Loucy (cell line): ENCODE measurements at regions not wholly inside any gene's neighbourhood (a gene's known extent, or its start where the extent isn't known, plus 50 kb on each side); places are given as distances from the start of the nearest gene placed in this dataset.
A peak's percentile ranks its signal among the peaks of the same experiment; 100 is the strongest.

ENCODE experiments used
- H2AFZ ChIP-seq: fragments of 200-600 bp; sonication (generic); 2 replicates; pipeline ENCODE4 v1.6.0; 2016; ENCODE audit warnings: antibody characterized with exemption, mild to moderate bottlenecking, low read length, moderate library complexity
- H3F3A ChIP-seq: fragments of 200-600 bp; 2 replicates; pipeline ENCODE4 v1.6.0; 2016; ENCODE audit warnings: antibody characterized with exemption, low read depth, mild to moderate bottlenecking
- H3K27me3 ChIP-seq: fragments of 200-600 bp; sonication (generic); 2 replicates; pipeline ENCODE4 v1.6.1; 2014; ENCODE audit warnings: low read length, mild to moderate bottlenecking; ENCODE audit not compliant: insufficient read depth, poor library complexity, severe bottlenecking
- H3K36me3 ChIP-seq: fragments of 200-600 bp; sonication (generic); 2 replicates; pipeline ENCODE4 v1.6.1; 2016; ENCODE audit warnings: low read length; ENCODE audit not compliant: insufficient read depth
- H3K4me1 ChIP-seq: fragments of 200-600 bp; sonication (generic); 2 replicates; pipeline ENCODE4 v1.5.1; 2014; ENCODE audit warnings: low read length, mild to moderate bottlenecking; ENCODE audit not compliant: insufficient read depth, poor library complexity, severe bottlenecking
- H3K4me2 ChIP-seq: fragments of 200-600 bp; sonication (generic); 2 replicates; pipeline ENCODE4 v1.6.0; 2014; ENCODE audit warnings: antibody characterized with exemption, low read length, low read depth, mild to moderate bottlenecking; ENCODE audit not compliant: poor library complexity, severe bottlenecking
- H3K4me3 ChIP-seq: fragments of 200-600 bp; sonication (generic); 2 replicates; pipeline ENCODE4 v1.5.1; 2014; ENCODE audit warnings: low read length, mild to moderate bottlenecking, mixed read lengths; ENCODE audit not compliant: poor library complexity, severe bottlenecking
- H3K79me2 ChIP-seq: fragments of 200-600 bp; sonication (generic); 2 replicates; pipeline ENCODE4 v1.6.1; 2014; ENCODE audit warnings: low read length; ENCODE audit not compliant: insufficient read depth
- H3K9ac ChIP-seq: fragments of 200-600 bp; sonication (generic); 2 replicates; pipeline ENCODE4 v1.6.0; 2014; ENCODE audit warnings: mild to moderate bottlenecking, low read depth, low read length, moderate library complexity; ENCODE audit not compliant: poor library complexity, severe bottlenecking
- H3K9me2 ChIP-seq: fragments of 200-600 bp; sonication (generic); replicated peaks from 2 replicates; pipeline ENCODE4 v1.6.1; 2016; ENCODE audit warnings: low read depth, low read length, mixed read lengths
- H3K9me3 ChIP-seq: fragments of 200-600 bp; sonication (generic); 2 replicates; pipeline ENCODE4 v1.6.1; 2014; ENCODE audit warnings: mild to moderate bottlenecking, antibody characterized with exemption, low read length, low read depth; ENCODE audit not compliant: insufficient read depth
- H4K20me1 ChIP-seq: fragments of 200-600 bp; sonication (generic); 2 replicates; pipeline ENCODE4 v1.6.0; 2014; ENCODE audit warnings: antibody characterized with exemption, low read length, mild to moderate bottlenecking; ENCODE audit not compliant: insufficient read depth, poor library complexity, severe bottlenecking
- EZH2phosphoT487 ChIP-seq: fragments of 200-600 bp; IDR thresholded peaks from 2 replicates; pipeline ENCODE4 v1.6.1; 2018; ENCODE audit warnings: antibody characterized with exemption, mild to moderate bottlenecking, moderate library complexity, borderline replicate concordance
- TF ChIP-seq, protein P1 (sequence below): fragments of 200-600 bp; sonication (generic); conservative IDR thresholded peaks from 2 replicates; pipeline ENCODE4 v1.5.1; 2014; ENCODE audit warnings: mild to moderate bottlenecking, antibody characterized with exemption, low read length

DNA sequence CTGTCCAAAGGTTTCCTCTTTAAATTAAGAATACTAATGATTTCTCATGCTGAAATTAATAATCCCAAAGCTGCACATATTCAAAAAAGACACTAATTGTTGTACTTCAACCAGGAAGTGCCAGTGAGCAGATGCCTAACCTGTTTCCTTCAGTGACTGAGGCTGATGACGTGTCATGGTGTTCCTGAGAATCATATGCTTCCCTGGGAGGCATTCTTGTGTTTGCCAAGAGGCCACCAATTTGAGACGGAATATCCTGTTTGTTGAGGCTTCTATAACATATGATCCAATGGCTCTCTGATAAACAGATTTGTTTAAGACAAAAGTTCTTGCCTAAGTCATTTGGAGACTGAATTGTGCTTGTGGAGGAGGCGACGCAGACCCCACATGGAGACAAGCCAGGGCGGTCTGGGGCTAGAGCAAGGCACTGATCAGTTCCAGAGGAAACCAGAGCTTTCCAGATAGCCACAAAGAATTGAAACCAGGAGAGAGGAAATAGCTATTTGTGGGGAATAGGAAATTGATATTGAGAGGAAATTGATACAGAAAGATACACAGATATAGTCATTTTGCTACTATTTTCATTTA, 66.4 kb upstream of the ZNF608 start:
- H3K36me3 ChIP-seq, result no peaks in the 10 kb centered on the region

DNA sequence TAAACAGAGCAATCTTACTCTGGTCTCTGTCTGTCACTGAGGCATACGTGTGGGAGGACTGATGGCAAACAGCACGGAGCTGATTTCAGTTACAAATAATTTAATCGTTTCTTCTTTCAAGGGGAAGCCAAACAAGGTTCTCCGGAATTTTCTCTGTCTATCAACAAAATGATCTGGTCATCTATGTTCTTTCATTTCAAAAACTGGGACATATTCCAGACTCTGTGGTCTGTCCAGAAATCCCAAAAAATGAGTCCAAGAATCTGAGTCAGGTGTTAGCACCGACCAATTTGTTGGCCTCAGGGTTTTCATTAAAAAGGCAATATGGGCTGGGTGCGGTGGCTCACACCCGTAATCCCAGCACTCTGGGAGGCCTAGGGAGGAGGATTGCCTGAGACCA, 69.9 kb upstream of the ZNF608 start:
- no peak overlapping the region for H3K9ac ChIP-seq
- TF ChIP-seq EZH2phosphoT487, result no peak
- TF ChIP-seq, protein P1, sequence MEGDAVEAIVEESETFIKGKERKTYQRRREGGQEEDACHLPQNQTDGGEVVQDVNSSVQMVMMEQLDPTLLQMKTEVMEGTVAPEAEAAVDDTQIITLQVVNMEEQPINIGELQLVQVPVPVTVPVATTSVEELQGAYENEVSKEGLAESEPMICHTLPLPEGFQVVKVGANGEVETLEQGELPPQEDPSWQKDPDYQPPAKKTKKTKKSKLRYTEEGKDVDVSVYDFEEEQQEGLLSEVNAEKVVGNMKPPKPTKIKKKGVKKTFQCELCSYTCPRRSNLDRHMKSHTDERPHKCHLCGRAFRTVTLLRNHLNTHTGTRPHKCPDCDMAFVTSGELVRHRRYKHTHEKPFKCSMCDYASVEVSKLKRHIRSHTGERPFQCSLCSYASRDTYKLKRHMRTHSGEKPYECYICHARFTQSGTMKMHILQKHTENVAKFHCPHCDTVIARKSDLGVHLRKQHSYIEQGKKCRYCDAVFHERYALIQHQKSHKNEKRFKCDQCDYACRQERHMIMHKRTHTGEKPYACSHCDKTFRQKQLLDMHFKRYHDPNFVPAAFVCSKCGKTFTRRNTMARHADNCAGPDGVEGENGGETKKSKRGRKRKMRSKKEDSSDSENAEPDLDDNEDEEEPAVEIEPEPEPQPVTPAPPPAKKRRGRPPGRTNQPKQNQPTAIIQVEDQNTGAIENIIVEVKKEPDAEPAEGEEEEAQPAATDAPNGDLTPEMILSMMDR, result no peak
- H3K27me3 ChIP-seq, result no peaks in the 10 kb centered on the region
- no peaks in the 10 kb centered on the region for H3F3A ChIP-seq
- no peaks in the 10 kb centered on the region for H3K9me3 ChIP-seq
- no peaks in the 10 kb centered on the region for H3K9me2 ChIP-seq
- no peaks in the 10 kb centered on the region for H3K4me1 ChIP-seq
- H3K79me2 ChIP-seq, result no peaks in the 10 kb centered on the region
- no peak overlapping the region for H3K4me3 ChIP-seq
- H4K20me1 ChIP-seq, result no peaks in the 10 kb centered on the region
- H2AFZ ChIP-seq, result no peak overlapping the region
- no peak overlapping the region for H3K4me2 ChIP-seq
- no peaks in the 10 kb centered on the region for H3K36me3 ChIP-seq

More for the DNA sequence above, 66.4 kb upstream of the ZNF608 start:
- H3K27me3 ChIP-seq, result no peaks in the 10 kb centered on the region
- H3K4me2 ChIP-seq, result no peak overlapping the region
- H3K79me2 ChIP-seq, result no peaks in the 10 kb centered on the region
- no peak overlapping the region for H3K9ac ChIP-seq
- TF ChIP-seq EZH2phosphoT487, result no peak
- TF ChIP-seq, protein P1, result no peak
- 0 out of 2 replicates have a peak overlapping the region, but pooled peaks have one; percentile 27 for H2AFZ ChIP-seq
- no peak overlapping the region for H3K4me3 ChIP-seq
- H3K9me3 ChIP-seq, result no peaks in the 10 kb centered on the region
- no peaks in the 10 kb centered on the region for H3F3A ChIP-seq
- no peaks in the 10 kb centered on the region for H4K20me1 ChIP-seq
- H3K4me1 ChIP-seq, result no peaks in the 10 kb centered on the region
- no peaks in the 10 kb centered on the region for H3K9me2 ChIP-seq

DNA sequence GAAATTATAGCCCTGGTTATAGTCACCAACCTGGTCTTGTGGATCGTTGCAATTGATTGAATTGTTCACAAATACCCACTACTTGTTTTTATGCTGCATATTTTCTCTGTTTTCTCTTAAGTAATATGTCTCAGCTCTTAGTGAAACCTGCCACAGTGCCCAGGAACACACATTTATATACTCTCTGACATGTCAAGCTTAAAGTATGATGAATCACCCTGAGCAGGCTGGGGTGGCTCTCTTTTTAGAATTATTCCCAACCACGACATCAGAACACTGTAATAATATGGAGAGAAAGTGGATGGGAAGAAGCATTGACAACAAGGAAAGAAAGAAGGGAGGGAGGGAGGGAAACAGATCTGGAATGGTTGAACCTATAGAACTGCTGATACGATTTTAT, 72.8 kb upstream of the ZNF608 start:
- H3K36me3 ChIP-seq, result no peaks in the 10 kb centered on the region
- no peaks in the 10 kb centered on the region for H3K9me2 ChIP-seq
- no peak overlapping the region for H3K9ac ChIP-seq
- no peak overlapping the region for H3K4me2 ChIP-seq
- no peaks in the 10 kb centered on the region for H3K9me3 ChIP-seq
- no peaks in the 10 kb centered on the region for H4K20me1 ChIP-seq
- TF ChIP-seq, protein P1, result no peak
- TF ChIP-seq EZH2phosphoT487, result no peak
- no peak overlapping the region for H3K4me3 ChIP-seq
- no peaks in the 10 kb centered on the region for H3F3A ChIP-seq
- no peaks in the 10 kb centered on the region for H3K27me3 ChIP-seq
- H3K4me1 ChIP-seq, result no peaks in the 10 kb centered on the region
- H3K79me2 ChIP-seq, result no peaks in the 10 kb centered on the region
- no peak overlapping the region for H2AFZ ChIP-seq
